COLO668 (cell line): ENCODE measurements at regions not wholly inside any gene's neighbourhood (a gene's known extent, or its start where the extent isn't known, plus 50 kb on each side); places are given as distances from the start of the nearest gene placed in this dataset.

Source experiments
- DNase-seq: peaks from one replicate; lab custom pipeline; 2025; ENCODE audit not compliant: unreplicated experiment; lab: John Stamatoyannopoulos, UW

DNA sequence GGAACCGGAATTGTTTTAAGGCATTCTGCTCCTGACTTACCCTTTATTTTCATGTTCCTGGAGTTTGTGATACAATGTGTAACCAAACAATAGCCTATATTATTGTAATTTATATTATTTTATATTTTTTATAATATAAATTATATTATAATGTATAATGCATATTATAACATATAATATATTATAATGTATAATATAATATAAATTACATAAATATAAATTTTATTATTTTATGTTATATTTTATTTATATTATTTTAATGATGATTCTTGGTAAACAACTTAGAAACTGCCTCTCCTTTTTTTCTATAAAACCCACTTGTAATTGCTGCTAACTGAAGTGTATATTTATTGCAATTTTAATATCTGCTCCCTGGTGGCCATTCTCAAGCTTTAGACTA lies 629.1 kb downstream of the MMUT start:
- DNase-seq, result no peak

DNA sequence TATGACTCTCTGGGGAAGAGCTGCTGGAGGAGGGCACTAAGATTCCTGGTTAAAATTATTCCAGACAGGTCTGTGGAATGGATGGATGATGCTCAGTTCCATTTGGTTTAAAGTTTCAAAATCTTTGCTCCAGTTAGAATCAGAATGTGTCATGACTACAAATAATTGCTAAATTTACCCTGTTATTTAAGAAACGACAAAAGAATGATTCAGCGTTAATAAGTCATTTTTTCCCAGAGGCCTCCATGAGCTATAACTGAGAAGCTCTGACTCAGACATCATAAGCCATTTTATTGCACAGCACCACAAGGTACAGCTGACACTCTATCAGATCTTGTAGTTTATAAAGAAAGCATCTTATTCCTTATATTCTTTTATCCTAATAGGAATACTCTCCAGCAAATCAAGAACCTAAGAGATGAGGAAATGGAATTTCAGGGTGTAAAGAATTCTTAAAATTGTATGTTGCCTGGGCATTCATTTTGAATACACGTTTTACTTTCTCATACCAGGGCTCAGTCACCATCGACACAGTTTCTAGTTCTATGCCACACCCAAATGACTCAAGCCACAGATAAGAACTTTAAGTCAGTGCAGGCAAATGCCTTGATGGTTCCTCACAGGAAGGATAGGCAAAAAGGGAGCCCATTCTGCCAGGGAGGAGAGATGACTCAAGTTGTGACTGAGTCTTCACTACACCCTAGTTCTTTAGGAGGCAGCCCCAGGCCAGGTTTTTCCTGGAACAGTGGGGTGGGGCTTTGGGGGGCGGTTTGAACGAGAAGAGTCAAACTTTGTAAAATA lies 636.0 kb downstream of the MMUT start:
- DNase-seq, result no peak

DNA sequence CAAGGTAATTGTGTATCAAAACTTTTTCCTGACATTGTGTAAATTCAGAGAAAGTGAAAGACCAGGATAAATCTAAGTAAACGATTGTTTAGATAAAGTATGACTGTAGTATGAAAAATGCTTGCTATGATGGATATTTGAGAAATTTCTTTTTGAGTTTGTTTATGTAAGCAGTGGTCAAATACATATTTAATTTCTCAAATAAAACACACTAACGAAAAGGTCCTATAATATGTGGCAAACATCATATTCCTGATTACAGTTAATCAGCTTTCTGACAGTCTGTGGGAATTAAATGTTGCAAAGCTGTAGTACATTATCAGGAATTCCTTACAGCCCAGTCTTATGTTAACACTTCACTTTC lies 636.9 kb downstream of the MMUT start:
- DNase-seq, result no peak

GRCh38 chr6:48825501-48826151 lies 637.4 kb downstream of the MMUT start:
- DNase-seq, result no peak

DNA sequence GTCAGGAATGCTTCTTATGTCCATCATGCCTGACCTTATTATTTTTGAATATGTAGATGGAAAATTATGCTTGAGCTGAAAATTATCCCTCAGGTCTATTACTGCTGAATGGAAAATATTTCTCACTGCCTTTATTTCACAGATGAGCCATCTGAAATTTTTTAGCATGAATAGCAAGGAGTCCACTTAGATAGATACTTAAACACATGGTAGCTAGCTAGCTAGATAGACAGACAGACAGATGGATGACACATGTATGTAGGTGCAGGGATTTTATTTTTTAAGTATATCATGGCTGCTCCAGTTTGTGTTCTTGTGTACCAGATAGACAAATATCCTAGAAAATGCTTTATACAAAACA lies 645.0 kb downstream of the MMUT start:
- DNase-seq, result no peak

- no peak for DNase-seq
Observed at GRCh38 chr6:48817333-48818051, 645.6 kb downstream of the MMUT start.

- no peak for DNase-seq
Observed at GRCh38 chr6:48814957-48815356, 648.1 kb downstream of the MMUT start.

GRCh38 chr6:48813836-48814235 lies 649.2 kb downstream of the MMUT start:
- no peak for DNase-seq

DNA sequence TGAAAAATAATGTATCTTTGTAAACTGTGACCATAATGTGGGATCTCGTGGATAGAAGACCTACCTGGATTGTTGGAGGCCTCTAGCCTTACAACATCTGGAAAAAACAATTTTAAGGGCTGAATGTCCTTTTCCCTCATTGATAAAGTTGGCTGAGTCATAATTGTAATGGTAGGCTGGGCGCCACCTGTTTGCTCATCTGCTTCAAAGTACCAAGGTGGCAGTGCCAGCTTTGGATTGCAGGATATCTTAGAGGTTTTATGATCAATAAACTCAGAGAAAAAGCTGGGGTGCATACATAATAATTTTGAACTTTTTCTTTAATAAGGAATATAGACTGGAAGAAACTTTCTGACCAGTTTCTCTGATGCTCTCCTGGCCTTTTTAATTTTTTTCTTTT lies 653.4 kb downstream of the MMUT start:
- no peak for DNase-seq

- no peak for DNase-seq
Observed at GRCh38 chr6:48809245-48809644, 653.8 kb downstream of the MMUT start.

GRCh38 chr6:48798296-48798695 lies 664.8 kb downstream of the MMUT start:
- DNase-seq, result no peak

- DNase-seq, result no peak
Observed at GRCh38 chr6:48782225-48782624, 671.2 kb upstream of the PTCHD4 start.

DNA sequence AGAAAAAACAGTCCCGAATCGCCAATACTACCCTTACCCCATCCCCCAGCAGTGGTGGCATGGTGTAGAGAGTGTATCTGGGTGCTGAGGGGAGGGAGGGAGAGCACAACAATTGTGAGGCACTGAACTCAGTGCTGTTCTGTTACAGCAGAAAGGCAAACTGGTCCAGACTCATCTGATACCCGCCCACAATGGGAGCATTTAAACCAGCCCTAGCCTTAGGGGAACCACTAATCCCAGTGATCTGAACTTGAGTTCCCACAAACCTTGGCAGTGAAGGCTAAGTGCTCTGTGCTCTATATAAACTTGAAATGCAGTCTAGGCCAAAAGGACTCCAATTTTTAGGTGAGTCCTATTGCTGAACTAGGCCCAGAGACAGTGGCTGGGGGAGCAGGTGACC lies 666.4 kb upstream of the PTCHD4 start:
- no peak for DNase-seq

GRCh38 chr6:48775157-48775556 lies 664.2 kb upstream of the PTCHD4 start:
- DNase-seq, result no peak

DNA sequence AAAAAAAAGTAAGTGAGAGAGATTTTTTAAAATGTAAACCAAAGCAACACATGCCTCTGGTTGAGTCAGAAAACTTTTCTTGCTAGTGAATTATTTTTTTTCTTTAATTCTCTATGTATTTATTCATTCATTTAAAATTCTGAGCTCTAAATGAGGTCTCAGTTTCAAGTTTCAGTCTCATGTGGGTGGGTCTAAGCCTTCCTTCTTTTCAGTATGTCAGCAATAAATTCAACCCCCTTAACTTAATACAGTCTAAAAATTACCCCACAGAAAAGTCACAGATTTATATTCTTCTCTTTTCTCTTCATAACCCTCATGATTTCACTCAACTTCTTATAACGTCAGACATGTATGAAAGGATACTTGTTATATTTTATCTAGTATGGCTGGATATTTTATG lies 663.3 kb upstream of the PTCHD4 start:
- no peak for DNase-seq

DNA sequence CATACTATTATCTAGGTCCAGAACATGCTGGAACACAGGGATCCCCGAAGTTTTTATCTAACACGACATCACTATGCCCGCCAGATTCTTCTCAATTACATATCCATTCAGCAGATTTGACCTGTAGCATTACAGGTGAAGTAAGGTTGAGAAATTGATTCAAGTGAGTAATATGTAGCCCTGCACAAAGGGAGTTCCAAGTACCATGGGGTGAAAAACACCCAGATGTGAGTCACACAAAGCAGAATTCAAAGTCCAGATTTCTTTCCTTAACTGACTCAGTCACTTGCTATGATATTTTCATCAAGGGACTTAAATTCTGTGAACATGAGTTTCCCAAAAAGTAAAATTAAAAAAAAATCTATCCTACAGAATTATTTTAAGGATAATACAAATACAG lies 655.4 kb upstream of the PTCHD4 start:
- DNase-seq, result no peak

- peak; percentile 10 for DNase-seq
Observed at GRCh38 chr6:48765352-48765961, 654.5 kb upstream of the PTCHD4 start.

DNA sequence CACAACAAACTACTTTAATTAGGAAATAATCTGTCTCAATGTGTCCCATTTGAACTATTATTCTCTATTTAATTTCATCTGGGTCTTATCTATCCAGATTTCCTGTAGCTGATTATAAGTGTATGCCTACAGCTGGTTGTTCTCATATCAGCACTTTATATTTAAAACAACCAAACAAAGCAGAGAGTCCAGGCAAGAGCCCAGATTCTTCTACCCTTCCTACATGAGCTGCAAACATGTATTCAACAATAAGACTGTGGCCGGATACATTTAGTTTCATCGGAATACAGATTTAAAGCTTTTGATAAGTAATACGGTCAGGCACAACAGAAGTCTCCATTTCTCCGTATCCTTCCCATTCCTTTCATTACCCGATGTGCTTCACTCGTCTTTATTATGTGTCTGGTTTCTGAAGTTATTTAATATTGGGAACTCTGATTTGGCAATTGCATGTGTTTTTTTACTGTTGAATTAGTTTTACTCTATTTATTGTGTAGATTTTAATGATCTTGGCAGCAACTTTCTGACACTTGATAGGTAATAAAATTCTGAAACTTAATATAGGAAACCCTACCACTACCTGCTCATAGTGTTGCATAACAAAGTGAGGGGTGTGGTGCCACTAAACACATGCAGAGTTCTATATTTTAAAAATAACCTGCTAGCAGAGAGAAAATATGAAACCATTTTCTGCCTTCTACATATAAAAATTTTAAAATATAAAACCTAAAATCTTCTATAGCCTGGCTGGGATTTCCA lies 653.5 kb upstream of the PTCHD4 start:
- no peak for DNase-seq

DNA sequence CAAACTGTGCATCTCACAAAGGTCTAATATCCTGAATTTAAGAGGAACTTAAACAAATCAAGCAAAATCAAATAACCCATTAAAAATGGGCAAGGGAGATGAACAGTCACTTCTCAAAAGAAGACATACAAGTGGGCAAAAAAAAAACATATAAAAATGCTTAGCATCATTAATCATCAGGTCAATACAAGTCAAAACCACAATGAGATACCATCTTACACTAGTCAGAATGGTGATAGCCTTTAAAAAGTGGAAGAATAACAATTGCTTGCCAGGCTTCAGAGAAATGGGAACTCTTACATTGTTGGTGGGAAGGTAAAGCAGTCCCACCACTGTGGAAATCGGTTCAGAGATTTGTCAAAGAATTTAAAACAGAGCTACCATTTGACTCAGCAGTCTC lies 646.7 kb upstream of the PTCHD4 start:
- DNase-seq, result no peak

GRCh38 chr6:48755315-48755714 lies 644.3 kb upstream of the PTCHD4 start:
- DNase-seq, result no peak

GRCh38 chr6:48754641-48755040 lies 643.6 kb upstream of the PTCHD4 start:
- no peak for DNase-seq
